ENCODE measurements at regions not wholly inside any gene's neighbourhood (a gene's known extent, or its start where the extent isn't known, plus 50 kb on each side); places are given as distances from the start of the nearest gene placed in this dataset.

DNA sequence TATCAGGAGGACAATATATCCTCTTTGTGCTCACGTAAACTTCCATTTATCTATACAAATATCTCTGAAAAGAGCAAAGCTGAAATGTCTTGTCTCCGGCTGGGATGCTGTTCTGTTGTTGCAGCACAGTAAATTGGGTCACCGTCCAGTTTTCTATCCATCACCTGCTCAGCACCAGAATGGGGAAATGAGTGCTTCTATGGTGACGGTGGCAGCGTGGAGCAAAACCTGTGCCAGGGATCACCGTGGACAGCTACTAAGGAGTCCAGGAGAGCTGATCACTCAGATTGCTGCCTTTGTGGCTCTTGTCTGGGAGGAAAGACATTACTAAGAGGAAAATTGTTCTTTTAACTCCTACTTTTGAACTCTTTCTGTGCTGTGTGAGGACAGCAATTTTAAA lies 531.6 kb downstream of the PSAT1 start:
- CTCF ChIA-PET = no interaction called here
- WGBS (ENCODE audit: missing lambda C conversion rate) = 91% methylated on average over 6 of the region's 6 CpGs
- FAIRE-seq = no peak
- Histone ChIP-seq H3K4me2 (no peak overlapping the region), H3K9me3 (no peaks in the 10 kb centered on the region), H3K4me1 (no peaks in the 10 kb centered on the region), H3K27ac (no peak overlapping the region; a peak in 1 of 6 replicates), H3K4me3 (no peak overlapping the region)
- DNase-seq (ENCODE audit: low read depth in 1 of 2, low spot score in 1 of 2) = no peak
- ATAC-seq = no peak
- TF ChIP-seq RNF2 (IDR thresholded peaks at IDR 0.05; ENCODE audit: borderline replicate concordance, low read depth) (no peak), E2F6 (IDR thresholded peaks at IDR 0.05; ENCODE audit: borderline replicate concordance, low read depth) (no peak), EHF (CRISPR knock-in tag; IDR thresholded peaks at IDR 0.05) (no peak), EP300 (IDR thresholded peaks at IDR 0.05) (no peak), HMGXB4 (CRISPR knock-in tag; IDR thresholded peaks at IDR 0.05; ENCODE audit: borderline replicate concordance) (no peak), RCOR1 (IDR thresholded peaks at IDR 0.05; ENCODE audit: low read depth, low read length) (no peak), FOSL2 (IDR thresholded peaks at IDR 0.05) (no peak), FOSL2 (CRISPR knock-in tag; IDR thresholded peaks at IDR 0.05) (no peak), HOXB5 (CRISPR knock-in tag; IDR thresholded peaks at IDR 0.05) (no peak), SREBF2 (IDR thresholded peaks at IDR 0.05) (no peak), CHD4 (IDR thresholded peaks at IDR 0.05; ENCODE audit: borderline replicate concordance) (no peak), HES2 (IDR thresholded peaks at IDR 0.05) (no peak), EHMT2 (IDR thresholded peaks at IDR 0.05; ENCODE audit: low read depth) (no peak), TP53 (CRISPR knock-in tag; IDR thresholded peaks at IDR 0.05) (no peak), PHF8 (IDR thresholded peaks at IDR 0.05; ENCODE audit: borderline replicate concordance, low read depth) (no peak)
- TF ChIP-seq, protein P1, sequence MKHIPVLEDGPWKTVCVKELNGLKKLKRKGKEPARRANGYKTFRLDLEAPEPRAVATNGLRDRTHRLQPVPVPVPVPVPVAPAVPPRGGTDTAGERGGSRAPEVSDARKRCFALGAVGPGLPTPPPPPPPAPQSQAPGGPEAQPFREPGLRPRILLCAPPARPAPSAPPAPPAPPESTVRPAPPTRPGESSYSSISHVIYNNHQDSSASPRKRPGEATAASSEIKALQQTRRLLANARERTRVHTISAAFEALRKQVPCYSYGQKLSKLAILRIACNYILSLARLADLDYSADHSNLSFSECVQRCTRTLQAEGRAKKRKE (CRISPR knock-in tag; IDR thresholded peaks at IDR 0.05; ENCODE audit: low read depth) = no peak
- TF ChIP-seq, protein P2, sequence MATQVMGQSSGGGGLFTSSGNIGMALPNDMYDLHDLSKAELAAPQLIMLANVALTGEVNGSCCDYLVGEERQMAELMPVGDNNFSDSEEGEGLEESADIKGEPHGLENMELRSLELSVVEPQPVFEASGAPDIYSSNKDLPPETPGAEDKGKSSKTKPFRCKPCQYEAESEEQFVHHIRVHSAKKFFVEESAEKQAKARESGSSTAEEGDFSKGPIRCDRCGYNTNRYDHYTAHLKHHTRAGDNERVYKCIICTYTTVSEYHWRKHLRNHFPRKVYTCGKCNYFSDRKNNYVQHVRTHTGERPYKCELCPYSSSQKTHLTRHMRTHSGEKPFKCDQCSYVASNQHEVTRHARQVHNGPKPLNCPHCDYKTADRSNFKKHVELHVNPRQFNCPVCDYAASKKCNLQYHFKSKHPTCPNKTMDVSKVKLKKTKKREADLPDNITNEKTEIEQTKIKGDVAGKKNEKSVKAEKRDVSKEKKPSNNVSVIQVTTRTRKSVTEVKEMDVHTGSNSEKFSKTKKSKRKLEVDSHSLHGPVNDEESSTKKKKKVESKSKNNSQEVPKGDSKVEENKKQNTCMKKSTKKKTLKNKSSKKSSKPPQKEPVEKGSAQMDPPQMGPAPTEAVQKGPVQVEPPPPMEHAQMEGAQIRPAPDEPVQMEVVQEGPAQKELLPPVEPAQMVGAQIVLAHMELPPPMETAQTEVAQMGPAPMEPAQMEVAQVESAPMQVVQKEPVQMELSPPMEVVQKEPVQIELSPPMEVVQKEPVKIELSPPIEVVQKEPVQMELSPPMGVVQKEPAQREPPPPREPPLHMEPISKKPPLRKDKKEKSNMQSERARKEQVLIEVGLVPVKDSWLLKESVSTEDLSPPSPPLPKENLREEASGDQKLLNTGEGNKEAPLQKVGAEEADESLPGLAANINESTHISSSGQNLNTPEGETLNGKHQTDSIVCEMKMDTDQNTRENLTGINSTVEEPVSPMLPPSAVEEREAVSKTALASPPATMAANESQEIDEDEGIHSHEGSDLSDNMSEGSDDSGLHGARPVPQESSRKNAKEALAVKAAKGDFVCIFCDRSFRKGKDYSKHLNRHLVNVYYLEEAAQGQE (IDR thresholded peaks at IDR 0.05) = no peak
- POLR2A ChIA-PET = no interaction called here

GRCh38 chr9:78830301-78830700 lies 533.4 kb downstream of the PSAT1 start:
- Histone ChIP-seq H3K27ac (no peak overlapping the region), H3K4me2 (no peak overlapping the region), H3K9me3 (no peaks in the 10 kb centered on the region), H3K4me3 (no peak overlapping the region), H3K4me1 (no peaks in the 10 kb centered on the region)
- ATAC-seq (no peak), DNase-seq (ENCODE audit: low read depth in 1 of 2, low spot score in 1 of 2) (no peak), FAIRE-seq (no peak)
- TF ChIP-seq ZC3H11A (IDR thresholded peaks at IDR 0.05) (no peak), TP53 (CRISPR knock-in tag; IDR thresholded peaks at IDR 0.05) (no peak), JUNB (IDR thresholded peaks at IDR 0.05) (no peak), CHD2 (IDR thresholded peaks at IDR 0.05; ENCODE audit: low read length, partially characterized antibody) (no peak), NR3C1 (IDR thresholded peaks at IDR 0.05) (no peak), RARB (CRISPR knock-in tag; IDR thresholded peaks at IDR 0.05) (no peak)
- CTCF ChIA-PET = interaction anchor here (1.1 kb wide), 1 partner anchor 9 kb away, joined by 3 read pairs; no protein-coding TSS in a partner anchor
- 90% methylated on average over 1 of the region's 1 CpG for WGBS (ENCODE audit: missing lambda C conversion rate)
- POLR2A ChIA-PET = no interaction called here
